H9 (cell line): ENCODE measurements at regions not wholly inside any gene's neighbourhood (a gene's known extent, or its start where the extent isn't known, plus 50 kb on each side); places are given as distances from the start of the nearest gene placed in this dataset.

ENCODE experiments used
- DNase-seq: peaks from one replicate; pipeline ENCODE4 v3.0.0-alpha.2; 2017
- H2AFZ ChIP-seq: one replicate; pipeline ENCODE4 v1.6.1; 2013; ENCODE audit warnings: mild to moderate bottlenecking, low read length, control low read depth, moderate library complexity
- H2AK5ac ChIP-seq: 2 replicates; pipeline ENCODE4 v1.6.1; 2013; ENCODE audit warnings: low read length, control low read depth, mixed read lengths; ENCODE audit not compliant: insufficient read length
- H2BK120ac ChIP-seq: one replicate; pipeline ENCODE4 v1.6.1; 2013; ENCODE audit warnings: low read depth, mild to moderate bottlenecking, low read length, control low read depth, inconsistent platforms; ENCODE audit not compliant: poor library complexity, severe bottlenecking
- H2BK12ac ChIP-seq: 2 replicates; pipeline ENCODE4 v1.6.1; 2013; ENCODE audit warnings: low read length, control low read depth, mixed read lengths, low read depth; ENCODE audit not compliant: insufficient read length
- H2BK15ac ChIP-seq: 2 replicates; pipeline ENCODE4 v1.6.1; 2013; ENCODE audit warnings: low read depth, low read length, control low read depth
- H2BK20ac ChIP-seq: one replicate; pipeline ENCODE4 v1.6.1; 2013; ENCODE audit warnings: low read depth, mild to moderate bottlenecking, low read length, control low read depth, inconsistent platforms; ENCODE audit not compliant: poor library complexity, severe bottlenecking
- H2BK5ac ChIP-seq: 2 replicates; pipeline ENCODE4 v1.6.1; 2013; ENCODE audit warnings: low read length, control low read depth, mixed read lengths; ENCODE audit not compliant: insufficient read length
- H3K14ac ChIP-seq: 2 replicates; pipeline ENCODE4 v1.6.1; 2013; ENCODE audit warnings: low read length, control low read depth; ENCODE audit not compliant: insufficient read depth
- H3K18ac ChIP-seq: 2 replicates; pipeline ENCODE4 v1.6.1; 2013; ENCODE audit warnings: low read depth, mild to moderate bottlenecking, mixed read lengths, low read length, control low read depth; ENCODE audit not compliant: insufficient read length
- H3K23ac ChIP-seq: 2 replicates; pipeline ENCODE4 v1.6.1; 2013; ENCODE audit warnings: low read length, control low read depth, mixed read lengths, low read depth; ENCODE audit not compliant: insufficient read length
- H3K23me2 ChIP-seq: 2 replicates; pipeline ENCODE4 v1.6.1; 2013; ENCODE audit warnings: low read depth, mild to moderate bottlenecking, mixed read lengths, low read length, control low read depth; ENCODE audit not compliant: insufficient read length, poor library complexity, severe bottlenecking
- H3K27ac ChIP-seq: 2 replicates; pipeline ENCODE4 v1.5.1; 2013; ENCODE audit warnings: low read length, control low read depth, mixed read lengths, low read depth; ENCODE audit not compliant: insufficient read length
- H3K27me3 ChIP-seq: 2 replicates; pipeline ENCODE4 v1.6.1; 2013; ENCODE audit warnings: low read length, control low read depth, inconsistent platforms; ENCODE audit not compliant: insufficient read depth
- H3K4ac ChIP-seq: 2 replicates; pipeline ENCODE4 v1.6.1; 2013; ENCODE audit warnings: low read depth, mild to moderate bottlenecking, control low read depth, inconsistent platforms, low read length, moderate library complexity
- H3K4me1 ChIP-seq: 2 replicates; pipeline ENCODE4 v1.6.1; 2013; ENCODE audit warnings: low read length, control low read depth, inconsistent platforms; ENCODE audit not compliant: insufficient read depth
- H3K4me2 ChIP-seq: 2 replicates; pipeline ENCODE4 v1.6.1; 2013; ENCODE audit warnings: low read length, control low read depth, mixed read lengths; ENCODE audit not compliant: insufficient read length, insufficient read depth
- H3K56ac ChIP-seq: 2 replicates; pipeline ENCODE4 v1.6.1; 2013; ENCODE audit warnings: low read depth, mild to moderate bottlenecking, mixed read lengths, low read length, control low read depth; ENCODE audit not compliant: insufficient read length
- H3K79me1 ChIP-seq: 2 replicates; pipeline ENCODE4 v1.6.1; 2013; ENCODE audit warnings: low read depth, mild to moderate bottlenecking, moderate library complexity, low read length, control low read depth, inconsistent platforms; ENCODE audit not compliant: insufficient read depth, poor library complexity, severe bottlenecking
- H3K79me2 ChIP-seq: 2 replicates; pipeline ENCODE4 v1.6.1; 2013; ENCODE audit warnings: low read length, control low read depth, inconsistent platforms; ENCODE audit not compliant: insufficient read depth
- H3K9ac ChIP-seq: 2 replicates; pipeline ENCODE4 v1.6.1; 2013; ENCODE audit warnings: low read length, control low read depth, mixed read lengths; ENCODE audit not compliant: insufficient read length; ENCODE audit errors: extremely low read depth
- H3K9me3 ChIP-seq: one replicate; pipeline ENCODE4 v1.6.1; 2013; ENCODE audit warnings: low read depth, low read length, inconsistent platforms; ENCODE audit not compliant: control insufficient read depth
- H3T11ph ChIP-seq: one replicate; pipeline ENCODE4 v1.6.1; 2013; ENCODE audit warnings: mild to moderate bottlenecking, low read length, control low read depth, inconsistent platforms
- H4K20me1 ChIP-seq: one replicate; pipeline ENCODE4 v1.6.1; 2013; ENCODE audit not compliant: control insufficient read depth, insufficient read length, insufficient read depth
- H4K5ac ChIP-seq: 2 replicates; pipeline ENCODE4 v1.6.1; 2013; ENCODE audit warnings: low read depth, mild to moderate bottlenecking, mixed read lengths, low read length, control low read depth; ENCODE audit not compliant: insufficient read length
- H4K8ac ChIP-seq: replicated peaks from 2 replicates; pipeline ENCODE4 v1.6.1; 2013; ENCODE audit warnings: low read length, control low read depth, mixed read lengths, low read depth; ENCODE audit not compliant: insufficient read length
- H4K91ac ChIP-seq: 2 replicates; pipeline ENCODE4 v1.6.1; 2013; ENCODE audit warnings: low read depth, mild to moderate bottlenecking, moderate library complexity, mixed read lengths, low read length, control low read depth; ENCODE audit not compliant: insufficient read length
- H3K27ac Mint-ChIP-seq, 3 experiments: 2 replicates in 2 of 3; 3 replicates in 1 of 3; pipeline ENCODE4 v1.8.0; 2020 to 2021; ENCODE audit warnings: mixed read lengths in 3 of 3, mild to moderate bottlenecking in 1 of 3, moderate library complexity in 1 of 3
- H3K27me3 Mint-ChIP-seq: 2 replicates; pipeline ENCODE4 v1.8.0; 2021; ENCODE audit warnings: low read depth, mild to moderate bottlenecking, moderate library complexity, mixed read lengths
- H3K36me3 Mint-ChIP-seq, 3 experiments: 2 replicates in 2 of 3; 3 replicates in 1 of 3; pipeline ENCODE4 v1.8.0; 2020 to 2021; ENCODE audit warnings: low read depth in 3 of 3, mixed read lengths in 3 of 3; ENCODE audit not compliant: insufficient read depth in 1 of 3
- H3K4me1 Mint-ChIP-seq, 2 experiments: 2 replicates each; pipeline ENCODE4 v1.8.0; 2020; ENCODE audit warnings: mixed read lengths in 2 of 2
- H3K4me3 Mint-ChIP-seq, 2 experiments: 2 replicates in 1 of 2; 3 replicates in 1 of 2; pipeline ENCODE4 v1.8.0; 2020 to 2021; ENCODE audit warnings: mild to moderate bottlenecking in 2 of 2, mixed read lengths in 2 of 2, moderate library complexity in 1 of 2
- H3K9me3 Mint-ChIP-seq, 2 experiments: 2 replicates in 1 of 2; 3 replicates in 1 of 2; pipeline ENCODE4 v1.8.0; 2020; ENCODE audit warnings: mild to moderate bottlenecking in 2 of 2, mixed read lengths in 2 of 2, moderate library complexity in 1 of 2
- WGBS: extraction: QIAGEN DNeasy Blood & Tissue Kit; methylation state at CpG from one replicate; pipeline ENCODE4 v1.1.7; 2013; ENCODE audit warnings: missing lambda C conversion rate, low lambda C conversion rate, mixed read lengths; ENCODE audit not compliant: insufficient read length; ENCODE audit errors: extremely low coverage; 5-methylcytosine and 5-hydroxymethylcytosine counted together
- TF ChIP-seq, protein P1 (sequence below): fragments of 200-600 bp; sonication (generic); conservative IDR thresholded peaks from 3 replicates; pipeline ENCODE4 v1.8.0; 2021; ENCODE audit warnings: antibody characterized with exemption, mild to moderate bottlenecking

DNA sequence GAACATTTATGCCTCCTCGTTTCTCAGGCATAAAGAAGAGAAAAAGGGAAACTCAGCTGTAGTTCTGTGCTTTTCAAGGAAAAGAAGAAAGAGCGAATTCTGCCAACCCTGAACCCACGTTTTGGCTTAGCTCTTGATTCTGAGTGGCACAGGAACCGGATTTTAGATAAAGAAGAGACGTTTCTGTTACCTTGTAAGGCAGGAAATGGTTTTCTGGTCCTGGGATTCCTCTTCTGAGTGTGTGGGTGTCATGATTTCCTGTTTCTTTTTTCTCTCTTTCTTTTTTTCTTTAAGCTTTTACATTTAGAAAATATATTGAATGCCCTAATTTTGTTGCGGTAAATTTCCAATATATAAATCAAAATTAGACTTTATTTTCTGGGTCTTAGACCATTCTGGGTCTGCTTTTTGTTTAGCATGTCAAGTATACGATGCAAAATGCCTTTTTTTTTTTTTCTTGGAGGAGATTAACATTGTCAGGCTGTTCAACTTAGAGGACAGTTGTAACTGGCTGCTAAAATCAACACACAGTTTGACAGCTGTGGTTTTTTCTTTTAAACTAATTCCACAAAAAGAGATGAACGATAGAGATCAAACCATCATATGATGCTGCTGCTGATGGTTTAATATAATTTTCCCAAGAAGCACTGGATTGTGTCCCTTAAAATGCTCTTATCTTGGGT, 190.8 kb downstream of the GATA3 start:
- Mint-ChIP-seq H3K27me3 (no peaks in the 10 kb centered on the region; the same call in none of the 2 replicates), H3K27ac (no peak overlapping the region), H3K4me3 (no peak overlapping the region), H3K9me3 (peaks cover 4 to 7% of the 10 kb centered on the region in 2 experiments; a peak in 4 of 5 replicates), H3K4me1 (0 out of 4 replicates have a peak, but pooled peaks cover 0 to 2% of the 10 kb centered on the region in 2 experiments), H3K36me3 (no peaks in the 10 kb centered on the region; a peak in 1 of 7 replicates)
- H3K23me2 ChIP-seq: no peaks in the 10 kb centered on the region
- H2BK12ac ChIP-seq: peak overlapping the region; percentile 77
- no peaks in the 10 kb centered on the region for H3K27me3 ChIP-seq
- no peaks in the 10 kb centered on the region for H3K79me1 ChIP-seq
- no CpG with 5 or more reads among the region's 8 CpGs for WGBS
- no peak overlapping the region for H3K27ac ChIP-seq
- no peak overlapping the region for H3K9ac ChIP-seq
- H2AK5ac ChIP-seq: no peak overlapping the region
- no peak overlapping the region for H2BK15ac ChIP-seq
- H4K5ac ChIP-seq: no peak overlapping the region
- H2AFZ ChIP-seq: no peak overlapping the region
- no peaks in the 10 kb centered on the region for H3K4me1 ChIP-seq
- DNase-seq: no peak
- H3K9me3 ChIP-seq: no peaks in the 10 kb centered on the region
- no peaks in the 10 kb centered on the region for H4K20me1 ChIP-seq
- peak overlapping the region; percentile 83 for H2BK20ac ChIP-seq
- H3K23ac ChIP-seq: no peak overlapping the region
- TF ChIP-seq, protein P1, sequence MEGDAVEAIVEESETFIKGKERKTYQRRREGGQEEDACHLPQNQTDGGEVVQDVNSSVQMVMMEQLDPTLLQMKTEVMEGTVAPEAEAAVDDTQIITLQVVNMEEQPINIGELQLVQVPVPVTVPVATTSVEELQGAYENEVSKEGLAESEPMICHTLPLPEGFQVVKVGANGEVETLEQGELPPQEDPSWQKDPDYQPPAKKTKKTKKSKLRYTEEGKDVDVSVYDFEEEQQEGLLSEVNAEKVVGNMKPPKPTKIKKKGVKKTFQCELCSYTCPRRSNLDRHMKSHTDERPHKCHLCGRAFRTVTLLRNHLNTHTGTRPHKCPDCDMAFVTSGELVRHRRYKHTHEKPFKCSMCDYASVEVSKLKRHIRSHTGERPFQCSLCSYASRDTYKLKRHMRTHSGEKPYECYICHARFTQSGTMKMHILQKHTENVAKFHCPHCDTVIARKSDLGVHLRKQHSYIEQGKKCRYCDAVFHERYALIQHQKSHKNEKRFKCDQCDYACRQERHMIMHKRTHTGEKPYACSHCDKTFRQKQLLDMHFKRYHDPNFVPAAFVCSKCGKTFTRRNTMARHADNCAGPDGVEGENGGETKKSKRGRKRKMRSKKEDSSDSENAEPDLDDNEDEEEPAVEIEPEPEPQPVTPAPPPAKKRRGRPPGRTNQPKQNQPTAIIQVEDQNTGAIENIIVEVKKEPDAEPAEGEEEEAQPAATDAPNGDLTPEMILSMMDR: no peak
- no peak overlapping the region for H3K4me2 ChIP-seq
- H3K18ac ChIP-seq: no peak overlapping the region
- no peak overlapping the region for H2BK120ac ChIP-seq
- no peak overlapping the region for H3K56ac ChIP-seq
- H4K8ac ChIP-seq: no peak overlapping the region
- no peaks in the 10 kb centered on the region for H3K79me2 ChIP-seq
- no peak overlapping the region for H3T11ph ChIP-seq
- H3K14ac ChIP-seq: no peak overlapping the region
- H2BK5ac ChIP-seq: no peak overlapping the region
- no peak overlapping the region for H4K91ac ChIP-seq
- no peak overlapping the region for H3K4ac ChIP-seq
